Prostate gland (tissue), 2 donors: ENCODE measurements at regions not wholly inside any gene's neighbourhood (a gene's known extent, or its start where the extent isn't known, plus 50 kb on each side); places are given as distances from the start of the nearest gene placed in this dataset.

Experiments
- DNase-seq: peaks from one replicate; pipeline ENCODE4 v3.0.0-alpha.2; 2019; ENCODE audit warnings: low spot score
- H3K27ac ChIP-seq, 2 donors: fragments of 200-600 bp; sonication (generic); 2 replicates each; pipeline ENCODE4 v1.5.1; 2017 to 2019
- H3K27me3 ChIP-seq: fragments of 200-600 bp; sonication (generic); replicated peaks from 2 replicates; pipeline ENCODE4 v1.5.1; 2019; ENCODE audit not compliant: insufficient read depth
- H3K36me3 ChIP-seq, 2 donors: fragments of 200-600 bp; sonication (generic); 1 replicate in 1 of 2; 2 replicates in 1 of 2; pipeline versions ENCODE4 v1.5.1 to v1.8.1; 2017 to 2019
- H3K4me1 ChIP-seq: fragments of 200-600 bp; sonication (generic); replicated peaks from 2 replicates; pipeline ENCODE4 v1.5.1; 2019
- H3K4me3 ChIP-seq, 2 donors: fragments of 200-600 bp; sonication (generic); 2 replicates each; pipeline ENCODE4 v1.5.1; 2017 to 2019
- H3K9me3 ChIP-seq: fragments of 200-600 bp; sonication (generic); 2 replicates; pipeline ENCODE4 v1.5.1; 2017
- CTCF ChIP-seq, 4 experiments: fragments of 200-600 bp in 2 of 4; fragments of 450-650 bp in 2 of 4; sonication (generic) in 2 of 4; IDR thresholded peaks; 1 replicate in 3 of 4; 2 replicates in 1 of 4; pipeline ENCODE4 v1.5.1; 2016 to 2019; ENCODE audit warnings: antibody characterized with exemption in 4 of 4, mild to moderate bottlenecking in 2 of 4, moderate library complexity in 2 of 4
- POLR2A ChIP-seq: fragments of 450-650 bp; IDR thresholded peaks from one replicate; pipeline ENCODE4 v1.6.1; 2016; ENCODE audit warnings: antibody characterized with exemption, mild to moderate bottlenecking
- POLR2AphosphoS5 ChIP-seq: sonication (generic); formaldehyde crosslinking; IDR thresholded peaks from one replicate; pipeline ENCODE4 v1.6.1; 2017; ENCODE audit warnings: antibody characterized with exemption
- WGBS: methylation state at CpG from one replicate; pipeline ENCODE4 v1.1.5; 2018; 5-methylcytosine and 5-hydroxymethylcytosine counted together
- intact Hi-C: fragments of 100-400 bp; cut with DNase I; formaldehyde crosslinking; loops from one replicate; pipeline ENCODE4 v1.14.2; 2022

GRCh38 chr21:38658511-38658910, 147.2 kb upstream of the ETS2 start:
- Histone ChIP-seq H3K4me1 (no peaks in the 10 kb centered on the region), H3K27me3 (no peaks in the 10 kb centered on the region), H3K27ac (no peak overlapping the region)

GRCh38 chr21:38659936-38660332, 145.8 kb upstream of the ETS2 start:
- no peaks in the 10 kb centered on the region for H3K27me3 ChIP-seq
- 39% methylated on average over 11 of the region's 16 CpGs for WGBS
- peak overlapping the region in 1 of 2 donors; percentile 35 for H3K4me3 ChIP-seq
- H3K4me1 ChIP-seq: no peaks in the 10 kb centered on the region
- H3K27ac ChIP-seq: no peak overlapping the region
- H3K9me3 ChIP-seq: no peaks in the 10 kb centered on the region
- intact Hi-C loops: no loop called here
- no peak for TF ChIP-seq POLR2AphosphoS5
- no peak for TF ChIP-seq CTCF (IDR thresholded peaks at IDR 0.05)
- TF ChIP-seq POLR2A: no peak
- no peaks in the 10 kb centered on the region for H3K36me3 ChIP-seq
- no peak for DNase-seq

More at GRCh38 chr21:38658511-38658910, 147.2 kb upstream of the ETS2 start:
- TF ChIP-seq POLR2AphosphoS5: no peak
- no peak for TF ChIP-seq POLR2A
- intact Hi-C loops: no loop called here
- Histone ChIP-seq H3K9me3 (no peaks in the 10 kb centered on the region), H3K36me3 (no peaks in the 10 kb centered on the region), H3K4me3 (no peak overlapping the region)
- 74% methylated on average over 4 of the region's 4 CpGs for WGBS
- DNase-seq: no peak

- intact Hi-C loops: no loop called here
- Histone ChIP-seq H3K4me3 (peak overlapping the region; percentile 35 to 36), H3K9me3 (no peaks in the 10 kb centered on the region), H3K27me3 (no peaks in the 10 kb centered on the region), H3K4me1 (no peaks in the 10 kb centered on the region), H3K36me3 (no peaks in the 10 kb centered on the region), H3K27ac (peak overlapping the region in 1 of 2 donors; percentile 52)
- DNase-seq: no peak
- TF ChIP-seq POLR2A (no peak), POLR2AphosphoS5 (no peak), CTCF (IDR thresholded peaks at IDR 0.05) (no peak)
- WGBS: 1% methylated on average over 68 of the region's 113 CpGs
Measured at GRCh38 chr21:38660333-38661196, 145.2 kb upstream of the ETS2 start.

GRCh38 chr21:38661197-38661871, 144.4 kb upstream of the ETS2 start:
- H3K4me1 ChIP-seq: no peaks in the 10 kb centered on the region
- H3K27ac ChIP-seq: peak overlapping the region in 1 of 2 donors; percentile 52
- H3K4me3 ChIP-seq: peak overlapping the region; percentile 35 to 36
- TF ChIP-seq POLR2A: no peak
- no peak for TF ChIP-seq CTCF (IDR thresholded peaks at IDR 0.05)
- no peak for TF ChIP-seq POLR2AphosphoS5
- 4% methylated on average over 61 of the region's 61 CpGs for WGBS
- H3K9me3 ChIP-seq: no peaks in the 10 kb centered on the region
- DNase-seq: peak; percentile 10
- intact Hi-C loops: no loop called here
- no peaks in the 10 kb centered on the region for H3K27me3 ChIP-seq
- H3K36me3 ChIP-seq: no peaks in the 10 kb centered on the region

GRCh38 chr21:38661889-38662568, 143.7 kb upstream of the ETS2 start:
- H3K4me3 ChIP-seq: peak overlapping the region; percentile 35 to 36
- TF ChIP-seq POLR2A: no peak
- no peak for TF ChIP-seq POLR2AphosphoS5
- TF ChIP-seq CTCF (IDR thresholded peaks at IDR 0.05): no peak
- DNase-seq: no peak
- WGBS: 32% methylated on average over 8 of the region's 8 CpGs
- H3K27ac ChIP-seq: no peak overlapping the region
- intact Hi-C loops: no loop called here
- no peaks in the 10 kb centered on the region for H3K36me3 ChIP-seq
- H3K9me3 ChIP-seq: no peaks in the 10 kb centered on the region
- H3K27me3 ChIP-seq: no peaks in the 10 kb centered on the region
- H3K4me1 ChIP-seq: no peaks in the 10 kb centered on the region
